ENCODE measurements at regions not wholly inside any gene's neighbourhood (a gene's known extent, or its start where the extent isn't known, plus 50 kb on each side); places are given as distances from the start of the nearest gene placed in this dataset.

DNA sequence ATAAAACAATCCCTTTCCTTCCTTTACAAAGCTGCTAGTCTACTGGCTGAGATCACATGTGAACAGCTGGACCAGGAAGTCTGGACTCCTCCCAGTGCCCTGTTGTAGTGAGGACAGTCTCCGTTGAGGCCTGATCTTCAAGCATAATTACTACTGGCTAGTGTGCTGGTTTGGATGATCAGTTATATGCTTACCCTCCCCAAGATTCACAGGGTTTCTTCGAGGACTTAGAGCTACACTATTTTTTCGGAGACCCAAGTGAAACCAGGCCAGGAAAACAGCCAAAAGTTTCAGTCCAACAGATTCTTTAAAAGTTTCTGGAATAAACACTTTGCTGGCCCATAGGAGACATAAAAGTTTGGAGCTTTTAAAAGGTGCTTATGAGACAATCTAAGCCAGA is 194.9 kb upstream of the CDH11 start:
- intact Hi-C loops (cut with DNase I; ENCODE audit: low total_unique reads), result no loop called here
- no peaks in the 10 kb centered on the region for H3K27me3 ChIP-seq
- peaks cover 0 to 7% (median 0%) of the 10 kb centered on the region in 4 donors for H3K4me1 ChIP-seq
- no peaks in the 10 kb centered on the region for H3K9me3 ChIP-seq
- no peaks in the 10 kb centered on the region for H3K36me3 ChIP-seq
- no peak for DNase-seq
- no peak overlapping the region for H3K27ac ChIP-seq
- 55 to 80% (median 62%) methylated on average over 3 of the region's 3 CpGs for WGBS, 5 donors
- no peak overlapping the region for H3K4me3 ChIP-seq
- TF ChIP-seq CTCF (IDR thresholded peaks at IDR 0.05), result no peak
- TF ChIP-seq POLR2AphosphoS5 (IDR thresholded peaks at IDR 0.05), result no peak

- Histone ChIP-seq H3K9me3 (no peaks in the 10 kb centered on the region), H3K36me3 (no peaks in the 10 kb centered on the region), H3K4me3 (no peak overlapping the region), H3K27me3 (no peaks in the 10 kb centered on the region), H3K27ac (no peak overlapping the region), H3K4me1 (peaks cover 0 to 7% (median 0%) of the 10 kb centered on the region in 4 donors)
- 44 to 70% (median 67%) methylated on average over 7 of the region's 7 CpGs for WGBS, 5 donors
- peak in 1 of 2 donors; percentile 79 for DNase-seq
- intact Hi-C loops (cut with DNase I; ENCODE audit: low total_unique reads), result no loop called here
- TF ChIP-seq EP300 (IDR thresholded peaks at IDR 0.05), result no peak
- no peak for TF ChIP-seq POLR2A (IDR thresholded peaks at IDR 0.05)
- TF ChIP-seq CTCF (IDR thresholded peaks at IDR 0.05), result no peak
- TF ChIP-seq POLR2AphosphoS5 (IDR thresholded peaks at IDR 0.05), result no peak
Observed at GRCh38 chr16:65315081-65315780, 193.4 kb upstream of the CDH11 start.

GRCh38 chr16:65314627-65315008 is 192.8 kb upstream of the CDH11 start:
- intact Hi-C loops (cut with DNase I; ENCODE audit: low total_unique reads), result no loop called here
- H3K4me3 ChIP-seq, result no peak overlapping the region
- WGBS, 5 donors, result 51 to 74% (median 67%) methylated on average over 2 of the region's 2 CpGs
- no peaks in the 10 kb centered on the region for H3K27me3 ChIP-seq
- H3K27ac ChIP-seq, result no peak overlapping the region
- no peaks in the 10 kb centered on the region for H3K36me3 ChIP-seq
- H3K4me1 ChIP-seq, result peaks cover 0 to 7% (median 0%) of the 10 kb centered on the region in 4 donors
- no peaks in the 10 kb centered on the region for H3K9me3 ChIP-seq
- no peak for TF ChIP-seq POLR2AphosphoS5 (IDR thresholded peaks at IDR 0.05)
- TF ChIP-seq POLR2A (IDR thresholded peaks at IDR 0.05), result no peak
- TF ChIP-seq EP300 (IDR thresholded peaks at IDR 0.05), result no peak
- no peak for TF ChIP-seq CTCF (IDR thresholded peaks at IDR 0.05)
- no peak for DNase-seq

- Histone ChIP-seq H3K36me3 (no peaks in the 10 kb centered on the region), H3K9me3 (no peaks in the 10 kb centered on the region), H3K4me3 (no peak overlapping the region), H3K27me3 (no peaks in the 10 kb centered on the region), H3K27ac (no peak overlapping the region), H3K4me1 (peaks cover 0 to 7% (median 0%) of the 10 kb centered on the region in 4 donors)
- WGBS, 5 donors, result 83 to 90% (median 87%) methylated on average over 5 of the region's 5 CpGs
- no peak for DNase-seq
- TF ChIP-seq POLR2AphosphoS5 (IDR thresholded peaks at IDR 0.05) (no peak), POLR2A (IDR thresholded peaks at IDR 0.05) (no peak), CTCF (IDR thresholded peaks at IDR 0.05) (no peak), EP300 (IDR thresholded peaks at IDR 0.05) (no peak)
- intact Hi-C loops (cut with DNase I; ENCODE audit: low total_unique reads), result no loop called here
Observed at GRCh38 chr16:65313936-65314626, 192.2 kb upstream of the CDH11 start.
